ENCODE measurements at regions not wholly inside any gene's neighbourhood (a gene's known extent, or its start where the extent isn't known, plus 50 kb on each side); places are given as distances from the start of the nearest gene placed in this dataset.

- H3K27me3 ChIP-seq (ENCODE audit: insufficient read depth, low read depth, severe bottlenecking) = peaks cover 34% of the 10 kb centered on the region
- no peaks in the 10 kb centered on the region for H3K36me3 ChIP-seq
- no peaks in the 10 kb centered on the region for H3K9me3 ChIP-seq (ENCODE audit: severe bottlenecking)
- DNase-seq = no peak
- no peak overlapping the region for H3K27ac ChIP-seq
- TF ChIP-seq CTCF (IDR thresholded peaks at IDR 0.05; ENCODE audit: low read depth, low read length) = no peak
- no peak overlapping the region for H3K4me3 ChIP-seq (ENCODE audit: low read depth, low read length)
Measured at GRCh38 chr1:172895761-172896160, 155.0 kb downstream of the TNFSF18 start.

GRCh38 chr1:172897738-172898137 is 153.0 kb downstream of the TNFSF18 start:
- no peak for DNase-seq
- Histone ChIP-seq H3K27ac (no peak overlapping the region), H3K4me3 (ENCODE audit: low read depth, low read length) (no peak overlapping the region), H3K27me3 (ENCODE audit: insufficient read depth, low read depth, severe bottlenecking) (peaks cover 33% of the 10 kb centered on the region), H3K36me3 (no peaks in the 10 kb centered on the region), H3K9me3 (ENCODE audit: severe bottlenecking) (no peaks in the 10 kb centered on the region)
- TF ChIP-seq CTCF (IDR thresholded peaks at IDR 0.05; ENCODE audit: low read depth, low read length) = no peak

- no peaks in the 10 kb centered on the region for H3K9me3 ChIP-seq (ENCODE audit: severe bottlenecking)
- DNase-seq = no peak
- H3K4me3 ChIP-seq (ENCODE audit: low read depth, low read length) = no peak overlapping the region
- H3K36me3 ChIP-seq = no peaks in the 10 kb centered on the region
- no peak for TF ChIP-seq CTCF (IDR thresholded peaks at IDR 0.05; ENCODE audit: low read depth, low read length)
- H3K27me3 ChIP-seq (ENCODE audit: insufficient read depth, low read depth, severe bottlenecking) = peaks cover 34% of the 10 kb centered on the region
- no peak overlapping the region for H3K27ac ChIP-seq
Measured at GRCh38 chr1:172898866-172899265, 151.9 kb downstream of the TNFSF18 start.

- TF ChIP-seq CTCF (IDR thresholded peaks at IDR 0.05; ENCODE audit: low read depth, low read length) = no peak
- H3K27me3 ChIP-seq (ENCODE audit: insufficient read depth, low read depth, severe bottlenecking) = peaks cover 30% of the 10 kb centered on the region
- no peaks in the 10 kb centered on the region for H3K36me3 ChIP-seq
- DNase-seq = no peak
- H3K9me3 ChIP-seq (ENCODE audit: severe bottlenecking) = no peaks in the 10 kb centered on the region
- H3K4me3 ChIP-seq (ENCODE audit: low read depth, low read length) = no peak overlapping the region
- no peak overlapping the region for H3K27ac ChIP-seq
Measured at GRCh38 chr1:172900376-172900997, 150.3 kb downstream of the TNFSF18 start.

GRCh38 chr1:172902200-172902599 is 148.5 kb downstream of the TNFSF18 start:
- no peaks in the 10 kb centered on the region for H3K9me3 ChIP-seq (ENCODE audit: severe bottlenecking)
- peaks cover 30% of the 10 kb centered on the region for H3K27me3 ChIP-seq (ENCODE audit: insufficient read depth, low read depth, severe bottlenecking)
- TF ChIP-seq CTCF (IDR thresholded peaks at IDR 0.05; ENCODE audit: low read depth, low read length) = no peak
- H3K36me3 ChIP-seq = no peaks in the 10 kb centered on the region
- no peak overlapping the region for H3K4me3 ChIP-seq (ENCODE audit: low read depth, low read length)
- DNase-seq = no peak
- no peak overlapping the region for H3K27ac ChIP-seq

GRCh38 chr1:172902861-172903381 is 147.8 kb downstream of the TNFSF18 start:
- peaks cover under 1% of the 10 kb centered on the region for H3K9me3 ChIP-seq (ENCODE audit: severe bottlenecking)
- no peak for TF ChIP-seq CTCF (IDR thresholded peaks at IDR 0.05; ENCODE audit: low read depth, low read length)
- DNase-seq = no peak
- H3K36me3 ChIP-seq = no peaks in the 10 kb centered on the region
- no peak overlapping the region for H3K4me3 ChIP-seq (ENCODE audit: low read depth, low read length)
- no peak overlapping the region for H3K27ac ChIP-seq
- peaks cover 29% of the 10 kb centered on the region for H3K27me3 ChIP-seq (ENCODE audit: insufficient read depth, low read depth, severe bottlenecking)

Measured in WERI-Rb-1 (cell line).